K562 (cell line): ENCODE measurements at regions not wholly inside any gene's neighbourhood (a gene's known extent, or its start where the extent isn't known, plus 50 kb on each side); places are given as distances from the start of the nearest gene placed in this dataset.

Source experiments
- ATAC-seq: fragments of 200-7000 bp; cut with Tn5 transposase; 3 replicates; pipeline ENCODE4 v1.9.1; 2020; ENCODE audit warnings: moderate library complexity
- BruUV-seq: library from RNA; stranded (reverse); fragments of 400-500 nt; replicated peaks from 2 replicates; lab custom pipeline; 2021; lab: Mats Ljungman, UMichigan
- CTCF ChIA-PET: fragments of 300-600 bp; formaldehyde crosslinking; extraction: SDS; loops from one replicate; lab custom pipeline; 2021; ENCODE audit warnings: low intra/inter-chr PET ratio; lab: Yijun Ruan, JAX
- POLR2A ChIA-PET: fragments of 300-600, 350-650 bp; sonication (Branson Sonifier 250); formaldehyde crosslinking; extraction: SDS; loops from one replicate; lab custom pipeline; 2021; ENCODE audit warnings: antibody characterized with exemption, inconsistent platforms; lab: Yijun Ruan, JAX
- DNase-seq, 4 experiments: peaks; one replicate each; pipeline versions ENCODE4 v3.0.0 to v3.0.0-alpha.2; 2011 to 2018; ENCODE audit warnings: low spot score in 3 of 4, mixed read lengths in 3 of 4; ENCODE audit errors: extremely low read depth in 1 of 4
- FAIRE-seq: peaks from 2 replicates; lab custom pipeline; 2011; peaks lifted over from hg19 to GRCh38; lab: Jason Lieb, UNC
- H2AFZ ChIP-seq: 2 replicates; pipeline ENCODE4 v1.6.0; 2011; ENCODE audit warnings: low read depth, low read length, control low read depth, inconsistent platforms
- H3K27ac ChIP-seq: fragments of 200-600 bp; 3 replicates; pipeline ENCODE4 v1.8.0; 2011; ENCODE audit warnings: low read depth, mild to moderate bottlenecking, control low read depth, inconsistent platforms, low read length, moderate library complexity, mixed read lengths; ENCODE audit errors: extremely low read depth
- H3K27me3 ChIP-seq, 2 experiments: fragments of 300-600 bp in 1 of 2; 2 replicates in 1 of 2; 3 replicates in 1 of 2; pipeline versions ENCODE4 v1.6.0 to v1.8.0; 2011; ENCODE audit warnings: inconsistent platforms in 2 of 2, low read length in 2 of 2, mild to moderate bottlenecking in 1 of 2, mixed read lengths in 1 of 2, moderate library complexity in 1 of 2; ENCODE audit not compliant: control insufficient read depth in 2 of 2, insufficient read depth in 2 of 2
- H3K36me3 ChIP-seq: fragments of 300-600 bp; 3 replicates; pipeline ENCODE4 v1.8.0; 2011; ENCODE audit warnings: mild to moderate bottlenecking, low read length, inconsistent platforms; ENCODE audit not compliant: control insufficient read depth, insufficient read depth
- H3K4me1 ChIP-seq, 2 experiments: fragments of 200-600 bp in 1 of 2; replicated peaks in 1 of 2; 2 replicates in 1 of 2; 3 replicates in 1 of 2; pipeline versions ENCODE4 v1.5.1 to v1.8.0; 2011; ENCODE audit warnings: inconsistent platforms in 2 of 2, low read length in 2 of 2, mild to moderate bottlenecking in 1 of 2, mixed read lengths in 1 of 2, moderate library complexity in 1 of 2; ENCODE audit not compliant: control insufficient read depth in 2 of 2, insufficient read depth in 2 of 2
- H3K4me2 ChIP-seq: 2 replicates; pipeline ENCODE4 v1.6.1; 2011; ENCODE audit warnings: low read length, control low read depth, inconsistent platforms, mixed read lengths; ENCODE audit not compliant: insufficient read depth
- H3K4me3 ChIP-seq: fragments of 200-600 bp; sonication (generic), shearing (Covaris generic); 2 replicates; pipeline ENCODE4 v1.5.1; 2016; ENCODE audit warnings: control low read depth, inconsistent platforms
- H3K79me2 ChIP-seq: fragments of 200-600 bp; 3 replicates; pipeline ENCODE4 v1.8.0; 2011; ENCODE audit warnings: low read length, inconsistent platforms; ENCODE audit not compliant: control insufficient read depth, insufficient read depth
- H3K9ac ChIP-seq, 2 experiments: 2 replicates each; pipeline versions ENCODE4 v1.6.0 to v1.6.1; 2011; ENCODE audit warnings: low read depth in 2 of 2, low read length in 2 of 2, control low read depth in 1 of 2, inconsistent platforms in 1 of 2, mild to moderate bottlenecking in 1 of 2, mixed read lengths in 1 of 2; ENCODE audit not compliant: insufficient read depth in 1 of 2
- H3K9me1 ChIP-seq: one replicate; pipeline ENCODE4 v1.6.0; 2011; ENCODE audit warnings: inconsistent platforms, mild to moderate bottlenecking, low read length, moderate library complexity; ENCODE audit not compliant: control insufficient read depth, insufficient read depth
- H3K9me3 ChIP-seq: replicated peaks from 2 replicates; pipeline ENCODE4 v1.5.1; 2011; ENCODE audit warnings: low read depth, low read length, inconsistent platforms; ENCODE audit not compliant: control insufficient read depth, insufficient read depth
- H4K20me1 ChIP-seq: replicated peaks from 2 replicates; pipeline ENCODE4 v1.6.1; 2011; ENCODE audit warnings: low read length, inconsistent platforms, mixed read lengths; ENCODE audit not compliant: control insufficient read depth, insufficient read depth
- BCOR ChIP-seq: fragments of 450-650 bp; IDR thresholded peaks from 2 replicates; pipeline ENCODE4 v1.6.1; 2016
- ELK1 ChIP-seq: sonication (generic); formaldehyde crosslinking; IDR thresholded peaks from 2 replicates; pipeline ENCODE4 v1.8.1; 2022; ENCODE audit warnings: missing genetic modification reagents
- ETV6 ChIP-seq, 3 experiments: fragments of 150-350 bp in 1 of 3; sonication (generic) in 1 of 3; formaldehyde crosslinking in 1 of 3; IDR thresholded peaks; 2 replicates each; pipeline versions ENCODE4 v1.6.1 to v1.8.0; 2014 to 2022; ENCODE audit warnings: borderline replicate concordance in 2 of 3, low read depth in 2 of 3, antibody characterized with exemption in 1 of 3, low read length in 1 of 3, mild to moderate bottlenecking in 1 of 3, missing genetic modification reagents in 1 of 3
- HMGN3 ChIP-seq: IDR thresholded peaks from 2 replicates; pipeline ENCODE4 v1.6.1; 2011; ENCODE audit warnings: borderline replicate concordance, low read depth, mild to moderate bottlenecking, mixed read lengths, low read length; ENCODE audit not compliant: insufficient read length; ENCODE audit errors: extremely low read depth
- NR2C2 ChIP-seq, 2 experiments: fragments of 200-800 bp in 1 of 2; sonication (Bioruptor generic) in 1 of 2; sonication (generic) in 1 of 2; formaldehyde crosslinking in 1 of 2; IDR thresholded peaks; 2 replicates each; pipeline versions ENCODE4 v1.6.1 to v1.8.0; 2016 to 2022; ENCODE audit warnings: mild to moderate bottlenecking in 1 of 2, missing compliant biosample characterization in 1 of 2, missing genetic modification characterization in 1 of 2, missing genetic modification reagents in 1 of 2
- POLR2AphosphoS5 ChIP-seq: IDR thresholded peaks from 2 replicates; pipeline ENCODE4 v1.6.1; 2011; ENCODE audit warnings: mild to moderate bottlenecking, low read depth, low read length, moderate library complexity; ENCODE audit not compliant: control insufficient read depth, insufficient read depth
- ZBTB34 ChIP-seq: fragments of 250-450 bp; sonication (Bioruptor Pico); IDR thresholded peaks from 2 replicates; pipeline ENCODE4 v1.8.0; 2021; ENCODE audit warnings: mild to moderate bottlenecking, moderate library complexity
- ZFPM2 ChIP-seq: fragments of 250-450 bp; sonication (Bioruptor Pico); IDR thresholded peaks from 2 replicates; pipeline ENCODE4 v1.5.1; 2022; ENCODE audit warnings: mild to moderate bottlenecking
- ZKSCAN3 ChIP-seq: fragments of 250-450 bp; sonication (Bioruptor Pico); IDR thresholded peaks from 2 replicates; pipeline ENCODE4 v1.4.0; 2020
- ZNF175 ChIP-seq: fragments of 200-800 bp; sonication (Bioruptor generic); IDR thresholded peaks from 2 replicates; pipeline ENCODE4 v1.6.1; 2016; ENCODE audit warnings: low read depth, mild to moderate bottlenecking, missing genetic modification characterization, missing compliant biosample characterization
- ZNF444 ChIP-seq: fragments of 250-450 bp; sonication (Bioruptor Pico); IDR thresholded peaks from 2 replicates; pipeline ENCODE4 v1.4.0; 2020; ENCODE audit warnings: mild to moderate bottlenecking, moderate library complexity
- ZNF75A ChIP-seq: fragments of 450-650 bp; formaldehyde crosslinking; IDR thresholded peaks from 2 replicates; pipeline ENCODE4 v1.4.0; 2020; ENCODE audit warnings: mild to moderate bottlenecking
- WGBS: fragments of 100-300 bp; shearing (Covaris generic); methylation state at CpG from one replicate; pipeline ENCODE4 v1.1.6; 2016; ENCODE audit warnings: low coverage, mixed read lengths; ENCODE audit not compliant: insufficient coverage; ENCODE audit errors: missing lambda C conversion rate; 5-methylcytosine and 5-hydroxymethylcytosine counted together
- in situ Hi-C: fragments of 300-500 bp; cut with MboI; formaldehyde crosslinking; loops from 4 replicates; pipeline ENCODE4 v1.15.0; 2018; ENCODE audit warnings: inconsistent platforms, mixed read lengths
- intact Hi-C: fragments of 100-400 bp; cut with micrococcal nuclease; formaldehyde crosslinking; loops from 2 replicates; pipeline ENCODE4 v1.14.2; 2022

GRCh38 chr7:18154726-18155125 lies 127.1 kb upstream of the PRPS1L1 start:
- Histone ChIP-seq H3K9me3 (no peaks in the 10 kb centered on the region), H3K27ac (no peak overlapping the region), H3K27me3 (no peaks in the 10 kb centered on the region), H3K4me1 (no peaks in the 10 kb centered on the region), H3K36me3 (no peaks in the 10 kb centered on the region), H3K79me2 (no peaks in the 10 kb centered on the region), H3K9me1 (no peaks in the 10 kb centered on the region), H3K4me3 (no peak overlapping the region), H2AFZ (no peak overlapping the region), H4K20me1 (no peaks in the 10 kb centered on the region), H3K9ac (no peak overlapping the region), H3K4me2 (no peak overlapping the region)
- BruUV-seq: no TSS peak
- DNase-seq (no peak), FAIRE-seq (no peak), ATAC-seq (no peak)
- in situ Hi-C loops (no loop called here), intact Hi-C loops (no loop called here)
- ChIA-PET CTCF (no interaction called here), POLR2A (no interaction called here)
- WGBS: 31% methylated on average over 5 of the region's 5 CpGs
- TF ChIP-seq ZKSCAN3 (CRISPR knock-in tag) (no peak), ETV6 (IDR thresholded peaks at IDR 0.05; ENCODE audit: borderline replicate concordance in 1 of 2, low read depth in 2 of 2, low read length in 1 of 2) (no peak), ETV6 (CRISPR knock-in tag; IDR thresholded peaks at IDR 0.05; ENCODE audit: borderline replicate concordance) (no peak), NR2C2 (CRISPR knock-in tag; IDR thresholded peaks at IDR 0.05) (no peak), NR2C2 (tag; IDR thresholded peaks at IDR 0.05) (no peak), ZNF444 (CRISPR knock-in tag) (no peak), BCOR (no peak), ELK1 (CRISPR knock-in tag) (no peak), ZNF175 (CRISPR knock-in tag) (no peak), ZBTB34 (CRISPR knock-in tag) (no peak), ZFPM2 (CRISPR knock-in tag) (no peak), POLR2AphosphoS5 (no peak), HMGN3 (no peak), ZNF75A (CRISPR knock-in tag) (no peak)
